ENCODE measurements at regions not wholly inside any gene's neighbourhood (a gene's known extent, or its start where the extent isn't known, plus 50 kb on each side); places are given as distances from the start of the nearest gene placed in this dataset.

GRCh38 chr5:74187757-74188156 lies 452.8 kb downstream of the ENC1 start:
- ATAC-seq (ENCODE audit: insufficient read depth, low read depth), result no peak
- no peak for TF ChIP-seq CTCF (IDR thresholded peaks at IDR 0.05; ENCODE audit: borderline replicate concordance, extremely low read depth, low read length, poor library complexity, severe bottlenecking)
- TF ChIP-seq EZH2 (IDR thresholded peaks at IDR 0.05; ENCODE audit: borderline replicate concordance, low read depth, low read length, severe bottlenecking), result no peak
- no peaks in the 10 kb centered on the region for H3K36me3 ChIP-seq (ENCODE audit: insufficient read depth, low read length)
- no peaks in the 10 kb centered on the region for H4K20me1 ChIP-seq (ENCODE audit: insufficient read depth, low read length)
- H3K4me2 ChIP-seq (ENCODE audit: insufficient read depth, low read length), result no peak overlapping the region
- no peaks in the 10 kb centered on the region for H3K27me3 ChIP-seq (ENCODE audit: insufficient read depth, low read length, poor library complexity)
- no peaks in the 10 kb centered on the region for H3K79me2 ChIP-seq (ENCODE audit: insufficient read depth, low read length)
- no peak overlapping the region for H3K9ac ChIP-seq (ENCODE audit: low read depth, low read length)
- no peak overlapping the region for H3K27ac ChIP-seq (ENCODE audit: low read length)
- DNase-seq, result no peak
- H2AFZ ChIP-seq (ENCODE audit: low read depth, low read length), result no peak overlapping the region
- no peak overlapping the region for H3K4me3 ChIP-seq (ENCODE audit: low read depth in 1 of 2, low read length in 2 of 2)
- H3K9me3 ChIP-seq (ENCODE audit: insufficient read depth, low read length, severe bottlenecking), result no peaks in the 10 kb centered on the region
- H3K4me1 ChIP-seq (ENCODE audit: insufficient read depth, low read length), result no peaks in the 10 kb centered on the region

- no peaks in the 10 kb centered on the region for H3K4me1 ChIP-seq (ENCODE audit: insufficient read depth, low read length)
- H3K79me2 ChIP-seq (ENCODE audit: insufficient read depth, low read length), result no peaks in the 10 kb centered on the region
- DNase-seq (no peak), ATAC-seq (ENCODE audit: insufficient read depth, low read depth) (no peak)
- TF ChIP-seq CTCF (IDR thresholded peaks at IDR 0.05; ENCODE audit: borderline replicate concordance, extremely low read depth, low read length, poor library complexity, severe bottlenecking) (no peak), EZH2 (IDR thresholded peaks at IDR 0.05; ENCODE audit: borderline replicate concordance, low read depth, low read length, severe bottlenecking) (no peak)
- no peak overlapping the region for H2AFZ ChIP-seq (ENCODE audit: low read depth, low read length)
- H3K27me3 ChIP-seq (ENCODE audit: insufficient read depth, low read length, poor library complexity), result no peaks in the 10 kb centered on the region
- H3K9me3 ChIP-seq (ENCODE audit: insufficient read depth, low read length, severe bottlenecking), result no peaks in the 10 kb centered on the region
- no peaks in the 10 kb centered on the region for H3K36me3 ChIP-seq (ENCODE audit: insufficient read depth, low read length)
- H3K27ac ChIP-seq (ENCODE audit: low read length), result no peak overlapping the region
- H3K4me3 ChIP-seq (ENCODE audit: low read depth in 1 of 2, low read length in 2 of 2), result no peak overlapping the region
- H4K20me1 ChIP-seq (ENCODE audit: insufficient read depth, low read length), result no peaks in the 10 kb centered on the region
- no peak overlapping the region for H3K4me2 ChIP-seq (ENCODE audit: insufficient read depth, low read length)
- no peak overlapping the region for H3K9ac ChIP-seq (ENCODE audit: low read depth, low read length)
Observed at GRCh38 chr5:74186356-74187315, 453.9 kb downstream of the ENC1 start.

- Histone ChIP-seq H3K79me2 (ENCODE audit: insufficient read depth, low read length) (no peaks in the 10 kb centered on the region), H3K4me2 (ENCODE audit: insufficient read depth, low read length) (no peak overlapping the region), H3K36me3 (ENCODE audit: insufficient read depth, low read length) (no peaks in the 10 kb centered on the region), H3K9me3 (ENCODE audit: insufficient read depth, low read length, severe bottlenecking) (no peaks in the 10 kb centered on the region), H3K27me3 (ENCODE audit: insufficient read depth, low read length, poor library complexity) (no peaks in the 10 kb centered on the region), H3K27ac (ENCODE audit: low read length) (no peak overlapping the region), H3K9ac (ENCODE audit: low read depth, low read length) (no peak overlapping the region), H3K4me3 (ENCODE audit: low read depth in 1 of 2, low read length in 2 of 2) (no peak overlapping the region), H4K20me1 (ENCODE audit: insufficient read depth, low read length) (no peaks in the 10 kb centered on the region), H3K4me1 (ENCODE audit: insufficient read depth, low read length) (no peaks in the 10 kb centered on the region), H2AFZ (ENCODE audit: low read depth, low read length) (no peak overlapping the region)
- TF ChIP-seq CTCF (IDR thresholded peaks at IDR 0.05; ENCODE audit: borderline replicate concordance, extremely low read depth, low read length, poor library complexity, severe bottlenecking), result no peak
- no peak for TF ChIP-seq EZH2 (IDR thresholded peaks at IDR 0.05; ENCODE audit: borderline replicate concordance, low read depth, low read length, severe bottlenecking)
- DNase-seq (no peak), ATAC-seq (ENCODE audit: insufficient read depth, low read depth) (no peak)
Observed at GRCh38 chr5:74185599-74185998, 454.9 kb downstream of the ENC1 start.
